ENCODE measurements at regions not wholly inside any gene's neighbourhood (a gene's known extent, or its start where the extent isn't known, plus 50 kb on each side); places are given as distances from the start of the nearest gene placed in this dataset.

DNA sequence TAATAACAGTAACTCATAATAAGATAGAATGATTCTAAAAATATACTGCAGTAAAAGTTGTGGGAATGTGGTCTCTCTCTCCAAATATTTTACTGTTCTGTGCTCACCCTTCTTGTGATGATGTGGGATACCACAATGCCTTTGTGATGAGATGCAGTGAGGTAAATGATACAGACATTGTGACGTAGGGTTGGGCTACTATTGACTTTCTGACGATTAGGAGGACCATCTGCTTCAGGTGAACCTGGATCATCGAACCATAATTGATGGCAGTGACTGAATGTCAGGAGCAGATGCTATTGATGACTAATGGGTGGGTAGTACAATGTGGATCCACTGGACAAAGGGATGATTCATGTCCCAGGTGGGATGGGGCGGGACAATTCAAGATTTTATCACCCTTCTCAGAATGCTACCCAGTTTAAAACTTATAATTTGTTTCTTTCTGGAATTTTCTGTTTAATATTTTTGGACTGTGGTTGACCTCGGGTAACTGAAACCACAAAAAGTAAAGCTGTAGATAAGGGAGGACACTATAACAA lies 73.9 kb upstream of the ARMC3 start:
- TF ChIP-seq, protein P1, sequence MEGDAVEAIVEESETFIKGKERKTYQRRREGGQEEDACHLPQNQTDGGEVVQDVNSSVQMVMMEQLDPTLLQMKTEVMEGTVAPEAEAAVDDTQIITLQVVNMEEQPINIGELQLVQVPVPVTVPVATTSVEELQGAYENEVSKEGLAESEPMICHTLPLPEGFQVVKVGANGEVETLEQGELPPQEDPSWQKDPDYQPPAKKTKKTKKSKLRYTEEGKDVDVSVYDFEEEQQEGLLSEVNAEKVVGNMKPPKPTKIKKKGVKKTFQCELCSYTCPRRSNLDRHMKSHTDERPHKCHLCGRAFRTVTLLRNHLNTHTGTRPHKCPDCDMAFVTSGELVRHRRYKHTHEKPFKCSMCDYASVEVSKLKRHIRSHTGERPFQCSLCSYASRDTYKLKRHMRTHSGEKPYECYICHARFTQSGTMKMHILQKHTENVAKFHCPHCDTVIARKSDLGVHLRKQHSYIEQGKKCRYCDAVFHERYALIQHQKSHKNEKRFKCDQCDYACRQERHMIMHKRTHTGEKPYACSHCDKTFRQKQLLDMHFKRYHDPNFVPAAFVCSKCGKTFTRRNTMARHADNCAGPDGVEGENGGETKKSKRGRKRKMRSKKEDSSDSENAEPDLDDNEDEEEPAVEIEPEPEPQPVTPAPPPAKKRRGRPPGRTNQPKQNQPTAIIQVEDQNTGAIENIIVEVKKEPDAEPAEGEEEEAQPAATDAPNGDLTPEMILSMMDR (IDR thresholded peaks at IDR 0.05), result no peak
- TF ChIP-seq EZH2 (IDR thresholded peaks at IDR 0.05; ENCODE audit: borderline replicate concordance, insufficient read depth, low read depth, low read length, poor library complexity, severe bottlenecking), result no peak
